Neural cell (in vitro differentiated cells): ENCODE measurements at regions not wholly inside any gene's neighbourhood (a gene's known extent, or its start where the extent isn't known, plus 50 kb on each side); places are given as distances from the start of the nearest gene placed in this dataset.

Experiments
- H2AFZ ChIP-seq: fragments of 200-600, 300-800 bp; sonication (generic), shearing (Covaris generic); 2 replicates; pipeline ENCODE4 v1.6.0; 2014; ENCODE audit warnings: low read depth, mild to moderate bottlenecking, antibody characterized with exemption, low read length, moderate library complexity
- H3F3A ChIP-seq: fragments of 200-600 bp; shearing (Covaris generic); 2 replicates; pipeline ENCODE4 v1.6.1; 2016; ENCODE audit warnings: mild to moderate bottlenecking, moderate library complexity, mixed read lengths, antibody characterized with exemption, low read length; ENCODE audit not compliant: insufficient read depth, poor library complexity, severe bottlenecking
- H3K27ac ChIP-seq: fragments of 200-600, 300-800 bp; sonication (generic), shearing (Covaris generic); 2 replicates; pipeline ENCODE4 v1.5.1; 2014; ENCODE audit warnings: mild to moderate bottlenecking, low read length, moderate library complexity
- H3K27me3 ChIP-seq: fragments of 300-800, 200-600 bp; sonication (generic), shearing (Covaris generic); 2 replicates; pipeline ENCODE4 v1.6.0; 2014; ENCODE audit warnings: mild to moderate bottlenecking, low read depth, low read length, moderate library complexity; ENCODE audit not compliant: insufficient read depth
- H3K36me3 ChIP-seq: fragments of 300-800, 200-600 bp; sonication (generic), shearing (Covaris generic); 2 replicates; pipeline ENCODE4 v1.5.1; 2014; ENCODE audit warnings: mild to moderate bottlenecking, antibody characterized with exemption, low read length, moderate library complexity; ENCODE audit not compliant: insufficient read depth
- H3K4me2 ChIP-seq: fragments of 300-800, 200-600 bp; sonication (generic), shearing (Covaris generic); 2 replicates; pipeline ENCODE4 v1.6.0; 2014; ENCODE audit warnings: mild to moderate bottlenecking, low read length
- H3K4me3 ChIP-seq: fragments of 300-800, 200-600 bp; sonication (generic), shearing (Covaris generic); 2 replicates; pipeline ENCODE4 v1.5.1; 2014; ENCODE audit warnings: mild to moderate bottlenecking, low read length, moderate library complexity
- H3K79me2 ChIP-seq: fragments of 200-600 bp; shearing (Covaris generic); replicated peaks from 2 replicates; pipeline ENCODE4 v1.6.0; 2014; ENCODE audit warnings: mild to moderate bottlenecking, low read length, moderate library complexity; ENCODE audit not compliant: insufficient read depth
- H3K9ac ChIP-seq: fragments of 300-800, 200-600 bp; sonication (generic), shearing (Covaris generic); 2 replicates; pipeline ENCODE4 v1.6.1; 2016; ENCODE audit warnings: mild to moderate bottlenecking, low read length, mixed read lengths
- H3K9me2 ChIP-seq: fragments of 200-600 bp; shearing (Covaris generic); 2 replicates; pipeline ENCODE4 v1.6.1; 2016; ENCODE audit warnings: mild to moderate bottlenecking, low read length, mixed read lengths; ENCODE audit not compliant: insufficient read depth
- H3K9me3 ChIP-seq: fragments of 200-600, 300-800 bp; sonication (generic), shearing (Covaris generic); 2 replicates; pipeline ENCODE4 v1.6.1; 2016; ENCODE audit warnings: mild to moderate bottlenecking, mixed run types, low read length, moderate library complexity, mixed read lengths
- H4K20me1 ChIP-seq: fragments of 200-600 bp; shearing (Covaris generic); 2 replicates; pipeline ENCODE4 v1.6.1; 2016; ENCODE audit warnings: mild to moderate bottlenecking, mixed run types; ENCODE audit not compliant: insufficient read depth
- EP300 ChIP-seq: fragments of 450-650 bp; conservative IDR thresholded peaks from 2 replicates; pipeline ENCODE4 v1.6.1; 2014; ENCODE audit warnings: antibody characterized with exemption, mild to moderate bottlenecking, moderate library complexity; ENCODE audit not compliant: poor library complexity, severe bottlenecking
- EZH2 ChIP-seq: fragments of 200-600, 300-800 bp; shearing (Covaris generic), sonication (generic); IDR thresholded peaks from 2 replicates; pipeline ENCODE4 v1.6.1; 2014; ENCODE audit warnings: antibody characterized with exemption, low read length, borderline replicate concordance, mild to moderate bottlenecking; ENCODE audit not compliant: insufficient read depth, poor library complexity, severe bottlenecking
- MXI1 ChIP-seq: fragments of 450-650 bp; conservative IDR thresholded peaks from 2 replicates; pipeline ENCODE4 v1.6.1; 2014; ENCODE audit warnings: antibody characterized with exemption, mild to moderate bottlenecking; ENCODE audit not compliant: poor library complexity, severe bottlenecking
- POLR2AphosphoS5 ChIP-seq: IDR thresholded peaks from 2 replicates; pipeline ENCODE4 v1.6.1; 2012
- RAD21 ChIP-seq: fragments of 450-650 bp; conservative IDR thresholded peaks from 2 replicates; pipeline ENCODE4 v1.6.1; 2014; ENCODE audit warnings: antibody characterized with exemption, mild to moderate bottlenecking, moderate library complexity
- REST ChIP-seq: IDR thresholded peaks from 2 replicates; pipeline ENCODE4 v1.6.1; 2012; ENCODE audit warnings: borderline replicate concordance
- SMC3 ChIP-seq: fragments of 450-650 bp; conservative IDR thresholded peaks from 2 replicates; pipeline ENCODE4 v1.6.1; 2014; ENCODE audit warnings: antibody characterized with exemption, mild to moderate bottlenecking, moderate library complexity; ENCODE audit not compliant: poor library complexity
- TAF1 ChIP-seq: IDR thresholded peaks from 2 replicates; pipeline ENCODE4 v1.6.1; 2012; ENCODE audit warnings: low read depth
- TF ChIP-seq, protein P1 (sequence below): fragments of 450-650 bp; IDR thresholded peaks from 2 replicates; pipeline ENCODE4 v1.5.1; 2014; ENCODE audit warnings: antibody characterized with exemption, mild to moderate bottlenecking, moderate library complexity; ENCODE audit not compliant: poor library complexity, severe bottlenecking

DNA sequence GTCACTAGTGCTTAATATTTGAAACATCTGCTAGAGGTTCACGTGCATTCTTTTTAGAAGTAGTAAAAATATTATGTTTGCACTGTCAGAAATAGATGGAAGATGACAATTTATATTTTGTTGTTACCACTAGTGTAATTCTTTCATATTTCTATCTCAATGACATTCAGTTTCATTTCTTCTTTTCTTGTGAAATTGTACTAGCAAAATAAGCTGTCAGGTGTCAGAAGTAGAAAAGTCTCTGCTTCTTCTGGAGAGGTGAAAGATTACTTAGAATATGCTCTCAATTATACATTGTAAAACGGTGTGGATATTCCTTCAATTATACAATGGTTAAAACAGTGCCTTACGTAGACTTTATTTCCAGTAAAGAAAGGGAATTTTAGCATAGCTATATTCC is 395.4 kb downstream of the CSNK1G3 start:
- Histone ChIP-seq H3K9ac (no peak overlapping the region), H3K27ac (no peak overlapping the region), H3K9me3 (no peaks in the 10 kb centered on the region), H3K36me3 (no peaks in the 10 kb centered on the region), H3F3A (no peaks in the 10 kb centered on the region), H2AFZ (no peak overlapping the region), H3K27me3 (no peaks in the 10 kb centered on the region), H3K9me2 (no peaks in the 10 kb centered on the region), H3K79me2 (no peaks in the 10 kb centered on the region), H3K4me2 (no peak overlapping the region), H3K4me3 (no peak overlapping the region), H4K20me1 (no peaks in the 10 kb centered on the region)
- TF ChIP-seq EZH2 (no peak), TAF1 (no peak), REST (no peak), SMC3 (no peak), MXI1 (no peak), RAD21 (no peak), EP300 (no peak), POLR2AphosphoS5 (no peak)
- TF ChIP-seq, protein P1, sequence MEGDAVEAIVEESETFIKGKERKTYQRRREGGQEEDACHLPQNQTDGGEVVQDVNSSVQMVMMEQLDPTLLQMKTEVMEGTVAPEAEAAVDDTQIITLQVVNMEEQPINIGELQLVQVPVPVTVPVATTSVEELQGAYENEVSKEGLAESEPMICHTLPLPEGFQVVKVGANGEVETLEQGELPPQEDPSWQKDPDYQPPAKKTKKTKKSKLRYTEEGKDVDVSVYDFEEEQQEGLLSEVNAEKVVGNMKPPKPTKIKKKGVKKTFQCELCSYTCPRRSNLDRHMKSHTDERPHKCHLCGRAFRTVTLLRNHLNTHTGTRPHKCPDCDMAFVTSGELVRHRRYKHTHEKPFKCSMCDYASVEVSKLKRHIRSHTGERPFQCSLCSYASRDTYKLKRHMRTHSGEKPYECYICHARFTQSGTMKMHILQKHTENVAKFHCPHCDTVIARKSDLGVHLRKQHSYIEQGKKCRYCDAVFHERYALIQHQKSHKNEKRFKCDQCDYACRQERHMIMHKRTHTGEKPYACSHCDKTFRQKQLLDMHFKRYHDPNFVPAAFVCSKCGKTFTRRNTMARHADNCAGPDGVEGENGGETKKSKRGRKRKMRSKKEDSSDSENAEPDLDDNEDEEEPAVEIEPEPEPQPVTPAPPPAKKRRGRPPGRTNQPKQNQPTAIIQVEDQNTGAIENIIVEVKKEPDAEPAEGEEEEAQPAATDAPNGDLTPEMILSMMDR: no peak

DNA sequence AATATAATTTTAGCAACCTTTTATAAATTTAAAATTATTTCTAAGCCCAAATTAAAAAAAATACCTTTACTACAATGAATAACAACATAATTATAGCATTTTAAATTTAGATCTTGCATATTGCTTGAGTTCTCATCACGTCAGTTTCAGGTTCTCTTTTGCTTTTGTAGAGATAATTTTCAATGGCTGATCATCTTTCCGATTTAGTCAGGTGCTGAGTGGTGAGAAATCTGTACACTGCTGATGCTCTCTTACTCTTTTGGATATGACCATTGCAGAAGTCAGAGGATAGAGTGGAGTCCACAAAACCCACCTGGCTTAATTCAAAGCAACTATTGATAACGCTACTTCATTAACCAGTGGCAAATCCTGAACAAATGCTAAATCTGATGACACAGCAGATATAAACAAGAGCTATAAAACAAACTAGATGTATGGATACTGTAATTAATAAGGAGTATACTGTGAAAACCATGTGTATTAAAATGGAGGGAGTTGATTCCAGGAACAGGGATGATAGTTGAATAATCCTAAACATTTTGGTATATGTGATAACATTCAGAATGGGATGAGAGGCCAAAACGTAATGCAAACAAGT is 394.8 kb downstream of the CSNK1G3 start:
- Histone ChIP-seq H2AFZ (no peak overlapping the region), H3K36me3 (no peaks in the 10 kb centered on the region), H4K20me1 (no peaks in the 10 kb centered on the region), H3K4me2 (no peak overlapping the region), H3K9ac (no peak overlapping the region), H3K79me2 (no peaks in the 10 kb centered on the region), H3K4me3 (no peak overlapping the region), H3K9me2 (no peaks in the 10 kb centered on the region), H3F3A (no peaks in the 10 kb centered on the region), H3K9me3 (no peaks in the 10 kb centered on the region), H3K27me3 (no peaks in the 10 kb centered on the region), H3K27ac (no peak overlapping the region)
- TF ChIP-seq EP300 (no peak), EZH2 (no peak), SMC3 (no peak), RAD21 (no peak), REST (no peak), TAF1 (no peak), POLR2AphosphoS5 (no peak), MXI1 (no peak)
- TF ChIP-seq, protein P1: no peak
